B cell (primary cell): ENCODE measurements at regions not wholly inside any gene's neighbourhood (a gene's known extent, or its start where the extent isn't known, plus 50 kb on each side); places are given as distances from the start of the nearest gene placed in this dataset.

Source experiments
- ATAC-seq: fragments of 200-7000 bp; cut with Tn5 transposase; one replicate; pipeline ENCODE4 v1.10.0; 2021; ENCODE audit warnings: low read depth, mild to moderate bottlenecking, moderate number of reproducible peaks, moderate library complexity
- CTCF ChIA-PET: fragments of 350-600 bp; sonication (Branson Sonifier 250); formaldehyde crosslinking; loops from one replicate; lab custom pipeline; 2021; ENCODE audit warnings: antibody characterized with exemption, inconsistent platforms; lab: Charles Lee
- POLR2A ChIA-PET: fragments of 350-600 bp; sonication (Branson Sonifier 250); formaldehyde crosslinking; loops from one replicate; lab custom pipeline; 2021; ENCODE audit warnings: antibody characterized with exemption; lab: Charles Lee
- DNase-seq: peaks from one replicate; pipeline ENCODE4 v3.0.0; 2013
- H2AFZ ChIP-seq: 2 replicates; pipeline ENCODE4 v1.6.1; 2012; ENCODE audit warnings: mild to moderate bottlenecking, low read depth, low read length; ENCODE audit not compliant: insufficient read depth, poor library complexity, severe bottlenecking
- H3K27ac ChIP-seq, 2 donors: 1 replicate in 1 of 2; 2 replicates in 1 of 2; pipeline ENCODE4 v1.5.1; 2012 to 2013; ENCODE audit warnings: low read length in 2 of 2, mild to moderate bottlenecking in 2 of 2, moderate library complexity in 1 of 2
- H3K27me3 ChIP-seq, 4 experiments: fragments of 200-600 bp in 1 of 4; sonication (generic) in 1 of 4; replicated peaks in 1 of 4; 1 replicate in 2 of 4; 2 replicates in 2 of 4; pipeline versions ENCODE4 v1.6.1 to v1.7.0; 2013 to 2016; ENCODE audit warnings: low read length in 3 of 4, mild to moderate bottlenecking in 2 of 4, mixed read lengths in 1 of 4, moderate library complexity in 1 of 4; ENCODE audit not compliant: insufficient read depth in 4 of 4, control insufficient read depth in 3 of 4; ENCODE audit errors: control extremely low read depth in 1 of 4
- H3K36me3 ChIP-seq, 2 experiments: replicated peaks in 1 of 2; 1 replicate in 1 of 2; 2 replicates in 1 of 2; pipeline versions ENCODE4 v1.6.1 to v1.7.1; 2013; ENCODE audit warnings: low read length in 1 of 2; ENCODE audit not compliant: insufficient read depth in 2 of 2, control insufficient read depth in 1 of 2; ENCODE audit errors: control extremely low read depth in 1 of 2, extremely low read depth in 1 of 2
- H3K4me1 ChIP-seq, 2 donors: fragments of 200-600 bp in 1 of 2; sonication (generic) in 1 of 2; 1 replicate in 1 of 2; 2 replicates in 1 of 2; pipeline versions ENCODE4 v1.5.1 to v1.6.1; 2013 to 2017; ENCODE audit warnings: low read length in 2 of 2; ENCODE audit not compliant: control insufficient read depth in 2 of 2, insufficient read depth in 2 of 2
- H3K4me2 ChIP-seq: replicated peaks from 2 replicates; pipeline ENCODE3; 2012; ENCODE audit warnings: mild to moderate bottlenecking, low read depth, low read length; ENCODE audit not compliant: poor library complexity, severe bottlenecking
- H3K4me3 ChIP-seq, 5 experiments: fragments of 200-600 bp in 1 of 5; sonication (generic) in 1 of 5; 1 replicate in 3 of 5; 2 replicates in 2 of 5; pipeline versions ENCODE4 v1.5.1 to v1.7.0; 2011 to 2016; ENCODE audit warnings: low read length in 4 of 5, mild to moderate bottlenecking in 4 of 5, low read depth in 2 of 5, control low read depth in 1 of 5, moderate library complexity in 1 of 5; ENCODE audit not compliant: insufficient read depth in 1 of 5; ENCODE audit errors: control extremely low read depth in 1 of 5, extremely low read depth in 1 of 5
- H3K79me2 ChIP-seq: fragments of 200-600 bp; sonication (generic); one replicate; pipeline ENCODE4 v1.6.0; 2016; ENCODE audit warnings: low read length; ENCODE audit not compliant: control insufficient read depth, insufficient read depth
- H3K9ac ChIP-seq: fragments of 200-600 bp; sonication (generic); 2 replicates; pipeline ENCODE4 v1.6.1; 2017; ENCODE audit warnings: mild to moderate bottlenecking, low read length, moderate library complexity
- H3K9me3 ChIP-seq, 3 donors: one replicate each; pipeline versions ENCODE4 v1.6.1 to v1.7.1; 2013; ENCODE audit warnings: low read length in 2 of 3; ENCODE audit not compliant: control insufficient read depth in 2 of 3, insufficient read depth in 1 of 3; ENCODE audit errors: control extremely low read depth in 1 of 3
- H4K20me1 ChIP-seq: 2 replicates; pipeline ENCODE4 v1.6.0; 2012; ENCODE audit warnings: mild to moderate bottlenecking, low read length; ENCODE audit not compliant: insufficient read depth, control insufficient read depth, poor library complexity, severe bottlenecking
- H3K27ac Mint-ChIP-seq: one replicate; pipeline ENCODE4 v1.8.0; 2021; ENCODE audit warnings: mixed read lengths
- H3K27me3 Mint-ChIP-seq: one replicate; pipeline ENCODE4 v1.8.0; 2021; ENCODE audit warnings: mixed read lengths
- H3K4me1 Mint-ChIP-seq: one replicate; pipeline ENCODE4 v1.8.0; 2021; ENCODE audit warnings: mixed read lengths
- H3K4me3 Mint-ChIP-seq: one replicate; pipeline ENCODE4 v1.8.0; 2021; ENCODE audit warnings: mixed read lengths
- H3K9me3 Mint-ChIP-seq: one replicate; pipeline ENCODE4 v1.8.0; 2022; ENCODE audit warnings: mixed read lengths; ENCODE audit not compliant: insufficient read depth
- CTCF ChIP-seq: fragments of 200-600 bp; IDR thresholded peaks from one replicate; pipeline ENCODE4 v1.8.0; 2022; ENCODE audit warnings: antibody characterized with exemption, mild to moderate bottlenecking
- EZH2 ChIP-seq: IDR thresholded peaks from 2 replicates; pipeline ENCODE4 v1.6.1; 2012; ENCODE audit warnings: borderline replicate concordance, low read depth, mild to moderate bottlenecking, moderate library complexity, low read length; ENCODE audit not compliant: insufficient read depth, poor library complexity, severe bottlenecking
- WGBS: methylation state at CpG from one replicate; pipeline ENCODE4 v1.1.5; 2013; ENCODE audit warnings: missing lambda C conversion rate; ENCODE audit not compliant: insufficient coverage; 5-methylcytosine and 5-hydroxymethylcytosine counted together
- intact Hi-C: fragments of 100-400 bp; cut with micrococcal nuclease; formaldehyde crosslinking; loops from one replicate; pipeline ENCODE4 v1.10.0; 2022

GRCh38 chr5:155068616-155069100 is 55.1 kb downstream of the KIF4B start:
- Histone ChIP-seq H3K79me2 (no peaks in the 10 kb centered on the region), H3K4me3 (no peak overlapping the region), H3K36me3 (no peaks in the 10 kb centered on the region), H3K4me1 (no peaks in the 10 kb centered on the region), H3K9me3 (peaks cover 0 to 2% (median 0%) of the 10 kb centered on the region in 3 donors), H3K27ac (no peak overlapping the region), H3K4me2 (no peak overlapping the region), H3K9ac (no peak overlapping the region), H3K27me3 (peaks cover 0 to 4% (median 1%) of the 10 kb centered on the region in 4 experiments), H2AFZ (no peak overlapping the region), H4K20me1 (no peaks in the 10 kb centered on the region)
- ChIA-PET POLR2A (no interaction called here), CTCF (no interaction called here)
- DNase-seq (no peak), ATAC-seq (no peak)
- Mint-ChIP-seq H3K27me3 (peaks cover 7% of the 10 kb centered on the region), H3K4me1 (no peaks in the 10 kb centered on the region), H3K27ac (no peak overlapping the region), H3K9me3 (no peaks in the 10 kb centered on the region), H3K4me3 (no peak overlapping the region)
- WGBS = 78% methylated on average over 2 of the region's 4 CpGs
- TF ChIP-seq CTCF = no peak
- intact Hi-C loops = no loop called here

GRCh38 chr5:155069961-155070360 is 56.4 kb downstream of the KIF4B start:
- H3K9ac ChIP-seq = no peak overlapping the region
- no peaks in the 10 kb centered on the region for H3K9me3 Mint-ChIP-seq
- ChIA-PET POLR2A (no interaction called here), CTCF (no interaction called here)
- H3K27ac ChIP-seq = no peak overlapping the region
- no peak overlapping the region for H3K27ac Mint-ChIP-seq
- H3K27me3 Mint-ChIP-seq = peaks cover 4% of the 10 kb centered on the region
- intact Hi-C loops = no loop called here
- H2AFZ ChIP-seq = no peak overlapping the region
- H3K36me3 ChIP-seq = no peaks in the 10 kb centered on the region
- no peaks in the 10 kb centered on the region for H3K4me1 Mint-ChIP-seq
- H4K20me1 ChIP-seq = no peaks in the 10 kb centered on the region
- no peak for ATAC-seq
- no peak overlapping the region for H3K4me2 ChIP-seq
- WGBS = 93% methylated on average over 2 of the region's 3 CpGs
- no peak overlapping the region for H3K4me3 ChIP-seq
- DNase-seq = no peak
- peaks cover 0 to 4% (median 1%) of the 10 kb centered on the region in 4 experiments for H3K27me3 ChIP-seq
- no peak overlapping the region for H3K4me3 Mint-ChIP-seq
- H3K9me3 ChIP-seq = peaks cover 0 to 2% (median 0%) of the 10 kb centered on the region in 3 donors
- no peaks in the 10 kb centered on the region for H3K79me2 ChIP-seq
- no peak for TF ChIP-seq EZH2
- TF ChIP-seq CTCF = no peak
- no peaks in the 10 kb centered on the region for H3K4me1 ChIP-seq
